ENCODE measurements at regions not wholly inside any gene's neighbourhood (a gene's known extent, or its start where the extent isn't known, plus 50 kb on each side); places are given as distances from the start of the nearest gene placed in this dataset.

GRCh38 chr2:6653281-6653750, 212.4 kb downstream of the CMPK2 start:
- H3K4me3 Mint-ChIP-seq, result no peak overlapping the region
- no peaks in the 10 kb centered on the region for H3K36me3 Mint-ChIP-seq

GRCh38 chr2:6654279-6654678, 211.4 kb downstream of the CMPK2 start:
- Mint-ChIP-seq H3K27ac (no peak overlapping the region), H3K9me3 (ENCODE audit: low read depth) (no peaks in the 10 kb centered on the region), H3K4me3 (no peak overlapping the region), H3K36me3 (no peaks in the 10 kb centered on the region), H3K4me1 (ENCODE audit: low read depth) (no peaks in the 10 kb centered on the region), H3K27me3 (peaks cover 3% of the 10 kb centered on the region)

More at GRCh38 chr2:6653281-6653750, 212.4 kb downstream of the CMPK2 start:
- Mint-ChIP-seq H3K4me1 (ENCODE audit: low read depth) (no peaks in the 10 kb centered on the region), H3K9me3 (ENCODE audit: low read depth) (no peaks in the 10 kb centered on the region), H3K27me3 (peaks cover 3% of the 10 kb centered on the region), H3K27ac (no peak overlapping the region)

- no peaks in the 10 kb centered on the region for H3K4me1 Mint-ChIP-seq (ENCODE audit: low read depth)
- H3K4me3 Mint-ChIP-seq, result no peak overlapping the region
- no peak overlapping the region for H3K27ac Mint-ChIP-seq
Observed at GRCh38 chr2:6656633-6657032, 209.1 kb downstream of the CMPK2 start.

GRCh38 chr2:6657136-6657535, 208.6 kb downstream of the CMPK2 start:
- Mint-ChIP-seq H3K4me1 (ENCODE audit: low read depth) (no peaks in the 10 kb centered on the region), H3K9me3 (ENCODE audit: low read depth) (no peaks in the 10 kb centered on the region)

More at GRCh38 chr2:6656633-6657032, 209.1 kb downstream of the CMPK2 start:
- Mint-ChIP-seq H3K36me3 (no peaks in the 10 kb centered on the region), H3K9me3 (ENCODE audit: low read depth) (no peaks in the 10 kb centered on the region), H3K27me3 (peaks cover 3% of the 10 kb centered on the region)

GRCh38 chr2:6657855-6658254, 207.9 kb downstream of the CMPK2 start:
- Mint-ChIP-seq H3K27ac (no peak overlapping the region), H3K9me3 (ENCODE audit: low read depth) (no peaks in the 10 kb centered on the region), H3K4me3 (no peak overlapping the region), H3K4me1 (ENCODE audit: low read depth) (no peaks in the 10 kb centered on the region), H3K36me3 (no peaks in the 10 kb centered on the region), H3K27me3 (peaks cover 5% of the 10 kb centered on the region)

More at GRCh38 chr2:6657136-6657535, 208.6 kb downstream of the CMPK2 start:
- Mint-ChIP-seq H3K4me3 (no peak overlapping the region), H3K27ac (no peak overlapping the region), H3K27me3 (peaks cover 3% of the 10 kb centered on the region), H3K36me3 (no peaks in the 10 kb centered on the region)

- no peaks in the 10 kb centered on the region for H3K9me3 Mint-ChIP-seq (ENCODE audit: low read depth)
- H3K27ac Mint-ChIP-seq, result no peak overlapping the region
- no peaks in the 10 kb centered on the region for H3K4me1 Mint-ChIP-seq (ENCODE audit: low read depth)
- no peak overlapping the region for H3K4me3 Mint-ChIP-seq
- H3K27me3 Mint-ChIP-seq, result peaks cover 4% of the 10 kb centered on the region
- no peaks in the 10 kb centered on the region for H3K36me3 Mint-ChIP-seq
Observed at GRCh38 chr2:6664332-6665061, 201.2 kb downstream of the CMPK2 start.

GRCh38 chr2:6665093-6666045, 200.3 kb downstream of the CMPK2 start:
- Mint-ChIP-seq H3K36me3 (no peaks in the 10 kb centered on the region), H3K4me1 (ENCODE audit: low read depth) (no peaks in the 10 kb centered on the region), H3K9me3 (ENCODE audit: low read depth) (no peaks in the 10 kb centered on the region), H3K4me3 (no peak overlapping the region), H3K27ac (no peak overlapping the region), H3K27me3 (peaks cover 2% of the 10 kb centered on the region)

GRCh38 chr2:6667326-6667725, 198.4 kb downstream of the CMPK2 start:
- Mint-ChIP-seq H3K27me3 (peaks cover 2% of the 10 kb centered on the region), H3K4me3 (no peak overlapping the region), H3K27ac (no peak overlapping the region), H3K4me1 (ENCODE audit: low read depth) (no peaks in the 10 kb centered on the region), H3K36me3 (no peaks in the 10 kb centered on the region), H3K9me3 (ENCODE audit: low read depth) (no peaks in the 10 kb centered on the region)

- Mint-ChIP-seq H3K9me3 (ENCODE audit: low read depth) (no peaks in the 10 kb centered on the region), H3K4me1 (ENCODE audit: low read depth) (no peaks in the 10 kb centered on the region), H3K27me3 (peaks cover 3% of the 10 kb centered on the region), H3K36me3 (no peaks in the 10 kb centered on the region), H3K27ac (no peak overlapping the region), H3K4me3 (no peak overlapping the region)
Observed at GRCh38 chr2:6671913-6672312, 193.8 kb downstream of the CMPK2 start.

GRCh38 chr2:6674381-6674780, 191.3 kb downstream of the CMPK2 start:
- H3K27ac Mint-ChIP-seq, result no peak overlapping the region
- H3K4me1 Mint-ChIP-seq (ENCODE audit: low read depth), result no peaks in the 10 kb centered on the region
- peaks cover 3% of the 10 kb centered on the region for H3K27me3 Mint-ChIP-seq
- no peak overlapping the region for H3K4me3 Mint-ChIP-seq
- no peaks in the 10 kb centered on the region for H3K36me3 Mint-ChIP-seq
- H3K9me3 Mint-ChIP-seq (ENCODE audit: low read depth), result no peaks in the 10 kb centered on the region

GRCh38 chr2:6675791-6676190, 189.9 kb downstream of the CMPK2 start:
- H3K36me3 Mint-ChIP-seq, result no peaks in the 10 kb centered on the region
- no peaks in the 10 kb centered on the region for H3K9me3 Mint-ChIP-seq (ENCODE audit: low read depth)
- H3K27me3 Mint-ChIP-seq, result peaks cover 3% of the 10 kb centered on the region
- H3K4me1 Mint-ChIP-seq (ENCODE audit: low read depth), result no peaks in the 10 kb centered on the region
- H3K4me3 Mint-ChIP-seq, result no peak overlapping the region
- H3K27ac Mint-ChIP-seq, result no peak overlapping the region

- no peaks in the 10 kb centered on the region for H3K4me1 Mint-ChIP-seq (ENCODE audit: low read depth)
- peaks cover 4% of the 10 kb centered on the region for H3K27me3 Mint-ChIP-seq
- H3K9me3 Mint-ChIP-seq (ENCODE audit: low read depth), result no peaks in the 10 kb centered on the region
- H3K36me3 Mint-ChIP-seq, result no peaks in the 10 kb centered on the region
- H3K27ac Mint-ChIP-seq, result no peak overlapping the region
- H3K4me3 Mint-ChIP-seq, result no peak overlapping the region
Observed at GRCh38 chr2:6676241-6676640, 189.5 kb downstream of the CMPK2 start.

- Mint-ChIP-seq H3K4me3 (no peak overlapping the region), H3K36me3 (no peaks in the 10 kb centered on the region), H3K27ac (no peak overlapping the region), H3K27me3 (peaks cover 7% of the 10 kb centered on the region), H3K4me1 (ENCODE audit: low read depth) (no peaks in the 10 kb centered on the region), H3K9me3 (ENCODE audit: low read depth) (no peaks in the 10 kb centered on the region)
Observed at GRCh38 chr2:6676776-6677175, 188.9 kb downstream of the CMPK2 start.

- Mint-ChIP-seq H3K4me1 (ENCODE audit: low read depth) (no peaks in the 10 kb centered on the region), H3K9me3 (ENCODE audit: low read depth) (no peaks in the 10 kb centered on the region), H3K27me3 (peaks cover 5% of the 10 kb centered on the region), H3K4me3 (no peak overlapping the region), H3K27ac (no peak overlapping the region), H3K36me3 (no peaks in the 10 kb centered on the region)
Observed at GRCh38 chr2:6679471-6679870, 186.2 kb downstream of the CMPK2 start.

- Mint-ChIP-seq H3K36me3 (no peaks in the 10 kb centered on the region), H3K4me1 (ENCODE audit: low read depth) (no peaks in the 10 kb centered on the region), H3K9me3 (ENCODE audit: low read depth) (no peaks in the 10 kb centered on the region), H3K27ac (no peak overlapping the region), H3K4me3 (no peak overlapping the region), H3K27me3 (peaks cover 6% of the 10 kb centered on the region)
Observed at GRCh38 chr2:6683516-6683915, 182.2 kb downstream of the CMPK2 start.

Measured in activated naive CD8-positive, alpha-beta T cell (primary cell).